NOMO-1 treated with DMSO at 0.1 percent for 48 hours (cell line): ENCODE measurements at regions not wholly inside any gene's neighbourhood (a gene's known extent, or its start where the extent isn't known, plus 50 kb on each side); places are given as distances from the start of the nearest gene placed in this dataset.

ENCODE experiments used
- DNase-seq: peaks from one replicate; lab custom pipeline; 2025; ENCODE audit not compliant: unreplicated experiment; lab: John Stamatoyannopoulos, UW

DNA sequence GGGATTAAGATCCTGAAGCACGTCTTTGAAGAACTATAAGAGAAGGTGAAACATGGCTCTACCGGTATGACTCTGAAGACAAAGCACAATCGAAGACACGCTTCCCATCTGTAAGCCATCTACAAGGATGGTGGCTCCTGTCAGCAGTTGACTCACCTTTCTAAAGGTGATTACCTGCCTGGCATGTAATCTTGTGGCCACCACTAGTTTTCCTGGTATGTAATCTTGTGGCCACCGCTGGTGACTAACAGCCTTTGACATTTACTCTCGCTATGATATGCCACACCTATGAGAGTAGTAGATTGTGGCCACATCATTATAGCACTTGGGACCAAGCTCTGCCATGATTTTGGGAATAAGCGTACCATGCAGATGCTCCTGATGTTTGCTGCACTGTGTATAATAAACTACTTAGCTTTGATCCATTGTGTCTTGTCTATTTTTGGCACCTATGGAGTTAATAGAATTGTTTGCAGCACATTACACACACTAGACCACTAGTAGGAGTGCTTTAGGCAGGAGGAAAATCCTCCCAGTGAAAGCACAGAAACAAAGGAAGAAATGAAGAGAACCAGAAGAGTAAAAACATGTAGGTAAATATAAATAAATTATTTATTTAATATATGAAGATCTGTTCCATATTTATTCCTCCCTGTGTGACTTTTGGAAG, 59.8 kb downstream of the VAX1 start:
- no peak for DNase-seq

DNA sequence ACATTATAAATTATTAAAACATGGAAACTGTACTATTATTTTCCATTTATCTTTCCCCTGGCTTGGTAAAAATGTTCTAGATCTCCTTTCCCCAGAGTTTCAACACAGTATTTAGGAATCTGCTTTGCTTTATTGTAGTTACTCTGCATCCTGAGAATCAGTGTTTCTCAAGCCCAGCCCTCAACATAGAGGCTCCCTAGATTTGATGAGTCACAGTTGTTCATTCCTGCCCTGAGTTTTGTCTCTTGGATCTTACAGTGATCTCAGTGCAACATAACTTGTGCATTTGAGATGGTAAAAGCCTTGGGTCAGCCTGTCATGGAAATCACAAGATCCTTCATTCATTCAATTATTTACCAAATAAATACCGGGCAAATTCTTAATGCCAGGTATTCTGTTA, 63.0 kb downstream of the VAX1 start:
- no peak for DNase-seq

DNA sequence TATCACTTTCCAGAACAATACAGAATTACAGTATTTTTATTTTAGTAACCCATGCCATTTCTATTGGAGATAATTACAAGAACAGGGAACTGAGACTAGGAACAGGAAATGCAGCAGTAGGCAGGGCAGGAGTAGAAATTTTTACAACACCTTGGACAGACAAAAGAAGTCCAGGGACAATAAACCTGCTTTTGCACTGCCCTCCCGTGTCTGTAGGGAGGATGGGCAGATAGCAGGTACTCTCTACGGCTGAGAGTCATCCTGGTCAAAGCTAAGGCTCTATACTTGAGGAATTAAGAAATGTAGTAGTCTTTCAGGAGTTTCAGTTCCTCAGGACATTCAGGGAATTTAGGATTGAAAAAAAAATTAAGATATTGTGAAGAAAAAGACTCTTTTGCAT, 63.4 kb downstream of the VAX1 start:
- peak; percentile 52 for DNase-seq

DNA sequence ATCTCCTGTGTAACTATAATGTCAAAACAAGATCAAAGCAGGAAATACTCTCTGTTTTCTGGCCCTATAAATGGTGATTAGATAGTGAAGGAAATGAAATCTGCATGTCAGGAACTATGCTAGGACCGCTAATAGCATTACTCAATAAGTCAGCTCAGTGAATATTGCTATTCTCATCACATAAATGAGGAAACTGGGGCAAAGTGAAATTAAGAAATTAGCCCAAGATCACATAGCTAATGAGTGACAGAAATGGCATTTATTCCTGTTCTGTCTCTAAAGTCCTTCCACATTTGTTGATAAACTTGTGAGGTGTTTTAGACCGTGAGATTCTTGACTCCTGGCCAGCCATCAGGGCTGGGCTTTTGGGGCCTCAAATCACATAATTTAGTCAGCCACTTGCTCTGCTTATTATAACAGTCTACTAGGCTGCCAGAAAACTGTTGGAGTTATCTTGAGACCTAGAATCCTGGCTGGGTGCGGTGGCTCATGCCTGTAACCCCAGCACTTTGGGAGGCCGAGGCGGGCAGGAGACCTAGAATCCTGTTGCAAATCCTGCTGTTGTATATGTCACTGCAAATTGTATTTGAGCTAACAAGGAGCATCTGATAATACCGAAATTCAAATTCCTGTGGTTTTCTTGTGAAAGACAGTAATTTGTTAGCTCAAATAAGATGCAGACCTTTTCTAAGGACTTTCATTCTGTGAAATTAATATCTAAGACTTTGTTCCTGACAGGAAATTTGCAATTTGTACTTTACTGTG, 66.5 kb upstream of the SHTN1 start:
- peak; percentile 71 for DNase-seq
